Right renal cortex interstitium (tissue), 3 donors: ENCODE measurements at regions not wholly inside any gene's neighbourhood (a gene's known extent, or its start where the extent isn't known, plus 50 kb on each side); places are given as distances from the start of the nearest gene placed in this dataset.

Experiments used
- DNase-seq, 3 donors: peaks; one replicate each; pipeline ENCODE4 v3.0.0-alpha.2; 2013; ENCODE audit warnings: low read depth in 3 of 3, low spot score in 2 of 3

DNA sequence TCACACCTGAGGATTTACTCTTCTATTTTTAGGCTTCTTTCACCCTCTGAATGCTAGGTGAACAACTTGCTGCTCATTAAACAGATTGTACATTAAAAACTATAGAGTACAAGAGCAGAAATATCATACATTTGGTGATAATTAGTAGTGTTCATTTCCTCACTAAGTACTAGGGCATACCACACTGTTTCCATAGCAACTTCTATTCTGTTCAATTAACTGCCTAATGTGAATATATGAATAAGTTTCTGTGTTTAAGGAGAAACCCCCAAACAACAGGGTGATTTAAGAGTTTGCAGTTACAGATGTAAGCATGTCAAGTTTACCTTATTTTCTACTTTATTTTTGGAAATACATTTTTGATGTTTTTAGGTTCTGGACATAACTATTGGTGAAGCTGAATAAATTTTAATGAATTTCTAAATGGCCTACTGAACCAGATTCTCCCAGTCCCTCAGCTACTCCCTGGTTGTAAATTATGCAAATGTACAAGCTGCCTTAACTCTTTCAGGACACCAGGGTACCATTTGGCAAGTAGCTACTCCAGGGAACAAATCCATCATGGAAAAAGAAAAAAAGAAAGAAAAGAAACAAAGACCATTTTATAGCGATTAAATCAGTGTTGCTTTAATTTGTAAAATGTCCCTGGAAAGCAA is 199.8 kb upstream of the NAV3 start:
- DNase-seq = no peak

DNA sequence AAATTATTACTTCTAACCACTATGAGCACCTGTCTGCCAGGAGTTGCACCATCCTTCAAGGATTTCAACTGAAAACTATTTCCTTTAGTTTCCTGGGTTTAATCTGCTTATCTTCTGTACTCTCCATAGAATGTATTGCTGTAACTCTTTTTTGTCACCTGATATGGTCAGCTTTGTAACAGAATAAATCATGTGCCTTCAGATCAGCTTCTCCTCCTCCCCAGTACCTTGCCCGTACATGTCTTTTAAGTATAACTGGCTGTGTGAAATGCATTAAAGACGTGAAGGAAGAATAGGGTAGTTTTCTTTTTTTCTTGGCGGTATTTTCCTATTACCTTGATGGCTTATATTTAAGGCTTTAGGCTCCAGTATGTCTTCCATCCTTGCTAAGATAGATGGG is 200.3 kb upstream of the NAV3 start:
- DNase-seq = no peak

DNA sequence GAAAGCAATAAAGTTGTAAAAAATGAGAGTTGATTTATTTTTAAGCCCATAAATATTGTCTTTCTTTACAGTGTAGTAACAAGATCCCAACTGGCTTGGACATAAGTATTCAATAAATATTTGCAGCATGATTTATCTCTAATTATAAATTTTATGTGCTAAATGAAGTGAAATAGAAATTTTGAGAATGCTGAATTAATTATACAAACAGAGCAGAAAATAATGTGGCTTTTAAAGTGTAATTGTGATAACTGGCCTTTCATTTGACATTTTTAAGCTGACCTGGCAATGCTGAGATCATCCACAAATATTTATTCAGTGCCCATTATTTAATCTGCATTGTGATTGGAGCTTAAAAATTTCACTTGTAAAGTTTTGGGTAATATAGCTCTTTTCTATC is 201.6 kb upstream of the NAV3 start:
- no peak for DNase-seq

DNA sequence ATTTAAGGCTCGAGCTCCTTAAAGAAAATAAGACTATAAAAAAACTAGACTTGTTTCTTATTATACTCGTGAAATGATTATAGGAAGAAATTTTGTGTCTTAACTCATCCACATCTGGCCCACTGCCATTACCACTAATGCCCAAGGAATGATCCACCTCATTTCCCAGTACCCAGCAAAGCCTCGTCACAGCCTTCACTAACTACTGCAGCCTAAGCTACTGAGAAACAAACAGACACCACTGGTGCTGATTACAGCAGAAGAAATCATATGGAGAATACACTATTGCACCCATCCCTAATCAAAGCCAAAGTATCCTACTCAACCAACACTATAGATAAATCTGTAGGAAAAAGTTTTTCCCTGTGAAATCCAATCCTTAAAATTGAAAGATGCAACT is 205.3 kb upstream of the NAV3 start:
- DNase-seq = no peak

DNA sequence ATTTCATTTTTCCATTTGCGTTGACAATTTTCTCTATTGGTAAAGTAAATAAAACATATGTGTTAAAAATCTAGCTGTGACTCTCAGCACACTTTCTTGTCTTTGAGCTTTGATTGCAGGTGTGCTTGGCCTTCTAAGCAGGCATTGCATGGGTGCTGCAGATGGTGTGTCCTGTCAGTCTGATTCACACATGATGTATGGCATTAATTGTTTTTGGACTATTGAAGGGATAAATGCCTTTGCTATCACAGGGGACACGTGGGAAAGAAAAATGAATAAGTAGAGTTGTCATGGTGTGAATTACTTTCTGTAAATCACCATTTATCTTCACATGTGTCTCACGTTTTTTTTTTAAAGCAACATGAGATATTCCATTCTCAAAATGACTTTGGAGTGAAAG is 211.3 kb upstream of the NAV3 start:
- DNase-seq = no peak

DNA sequence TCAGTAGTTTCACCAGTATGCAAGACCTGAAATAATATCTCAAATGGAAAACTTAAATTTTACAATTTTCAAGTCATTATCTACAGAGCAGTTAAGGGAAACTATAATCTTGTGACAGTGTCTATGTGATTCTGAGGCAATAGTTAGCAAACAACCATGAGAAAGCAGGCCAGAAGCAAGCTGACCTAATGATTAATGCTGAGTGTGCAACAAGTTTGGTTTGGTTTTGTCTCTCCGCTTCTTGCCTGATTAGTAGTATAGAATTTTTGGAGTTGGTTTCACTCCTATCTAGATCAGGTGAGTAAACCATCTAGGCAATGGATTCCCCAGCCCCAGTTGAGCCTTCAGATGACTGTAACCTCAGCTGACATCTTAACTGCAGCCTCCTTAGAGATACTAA is 212.9 kb upstream of the NAV3 start:
- DNase-seq = no peak

DNA sequence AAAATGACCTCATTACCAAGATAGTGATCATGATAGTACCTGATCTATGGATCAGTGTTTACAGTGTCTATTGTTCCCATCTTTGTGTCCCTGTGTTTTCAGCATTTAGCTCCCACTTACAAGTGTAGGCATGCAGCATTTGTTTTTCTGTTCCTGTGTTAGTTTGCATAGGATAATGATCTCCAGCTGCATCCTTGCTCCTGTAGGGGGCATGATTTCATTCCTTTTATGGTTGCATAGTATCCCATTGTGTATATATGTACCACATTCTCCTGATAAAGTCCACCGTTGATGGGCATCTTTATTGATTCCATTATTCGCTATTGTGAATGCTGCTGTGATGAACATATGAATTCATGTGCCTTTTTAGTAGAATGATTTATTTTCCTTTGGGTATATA is 215.4 kb upstream of the NAV3 start:
- no peak for DNase-seq

DNA sequence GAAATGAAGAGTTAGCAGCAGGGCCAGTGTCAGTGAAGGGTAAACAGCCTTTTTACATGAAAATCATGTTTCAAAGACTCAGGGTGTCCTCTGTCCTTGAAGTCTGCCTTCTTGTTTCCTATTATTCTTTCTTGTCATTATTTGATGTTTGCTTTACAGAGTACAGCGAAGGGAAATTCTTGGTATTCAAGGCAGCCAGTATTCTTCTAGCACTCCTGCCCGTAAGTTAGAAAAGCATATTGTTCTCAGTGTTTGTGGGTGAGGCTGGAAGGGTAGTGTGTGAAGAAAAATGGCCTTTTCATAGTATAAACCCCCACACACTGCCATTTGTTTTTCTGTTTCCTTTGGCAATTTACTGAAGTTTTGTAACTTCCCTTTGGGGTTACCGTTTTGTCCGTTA is 217.3 kb upstream of the NAV3 start:
- no peak for DNase-seq

DNA sequence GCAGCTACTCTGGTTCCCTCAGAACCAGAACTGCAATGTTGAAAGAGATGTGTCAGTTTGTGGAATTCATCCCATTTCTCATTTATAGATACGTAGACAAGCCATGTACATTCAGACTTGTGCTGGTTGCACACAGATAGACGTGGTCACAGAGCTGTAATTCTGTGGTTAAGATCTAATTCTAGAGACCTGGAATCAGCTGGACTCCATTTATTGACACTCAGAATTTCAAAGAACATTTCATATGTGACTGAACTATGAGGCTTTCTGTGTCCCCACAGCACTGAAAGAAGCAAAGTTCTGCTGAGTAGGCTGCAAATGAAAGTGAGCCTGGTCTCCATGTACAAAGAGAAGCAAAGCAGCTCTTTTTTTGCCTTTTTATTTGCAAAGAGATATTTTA is 220.2 kb upstream of the NAV3 start:
- DNase-seq = no peak

DNA sequence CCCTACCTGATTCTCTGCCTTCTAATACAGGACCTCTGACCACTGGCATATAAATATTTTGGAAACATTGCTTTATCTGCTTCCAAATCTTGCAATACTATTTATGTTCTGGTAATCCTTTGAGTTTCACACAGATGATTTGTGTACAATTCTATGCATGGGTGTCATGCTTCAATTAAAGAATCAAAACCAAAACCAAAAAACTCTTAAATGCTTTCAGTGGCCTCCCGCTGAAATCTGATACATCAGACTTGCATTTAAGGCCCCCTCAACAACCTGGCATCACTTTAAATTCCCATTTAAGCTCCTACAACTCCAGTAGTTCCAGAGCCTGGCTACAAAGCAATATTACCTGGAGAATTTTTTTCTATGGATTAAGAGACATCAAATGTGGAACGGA is 221.7 kb upstream of the NAV3 start:
- no peak for DNase-seq

DNA sequence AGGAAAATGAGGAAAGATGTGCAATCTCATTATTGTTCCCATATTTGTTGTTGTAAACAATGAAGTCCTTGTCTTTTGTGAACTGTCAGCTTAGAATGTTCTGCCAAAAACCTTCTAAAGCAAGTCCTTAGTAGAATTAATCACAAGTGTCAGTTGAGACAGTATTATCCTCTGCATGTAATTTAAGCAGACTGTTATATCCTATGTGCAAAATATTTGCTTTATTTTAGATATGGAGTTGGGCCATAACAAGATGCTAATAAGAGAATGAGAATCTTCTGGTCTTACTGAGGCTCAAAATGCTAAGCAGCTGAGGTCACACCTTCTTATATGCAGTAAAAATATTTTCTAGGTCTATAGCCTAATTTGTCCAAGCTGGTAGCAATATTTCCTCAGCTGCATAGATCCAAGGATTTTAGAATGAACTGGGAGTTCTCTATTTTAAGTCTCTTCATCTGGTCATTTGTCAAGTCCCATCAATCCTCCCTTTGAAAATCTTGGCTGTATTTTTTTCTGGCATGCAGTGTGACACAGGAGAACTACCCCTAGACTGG is 222.3 kb upstream of the NAV3 start:
- DNase-seq = peak; percentile 9 to 38 (median 12)

DNA sequence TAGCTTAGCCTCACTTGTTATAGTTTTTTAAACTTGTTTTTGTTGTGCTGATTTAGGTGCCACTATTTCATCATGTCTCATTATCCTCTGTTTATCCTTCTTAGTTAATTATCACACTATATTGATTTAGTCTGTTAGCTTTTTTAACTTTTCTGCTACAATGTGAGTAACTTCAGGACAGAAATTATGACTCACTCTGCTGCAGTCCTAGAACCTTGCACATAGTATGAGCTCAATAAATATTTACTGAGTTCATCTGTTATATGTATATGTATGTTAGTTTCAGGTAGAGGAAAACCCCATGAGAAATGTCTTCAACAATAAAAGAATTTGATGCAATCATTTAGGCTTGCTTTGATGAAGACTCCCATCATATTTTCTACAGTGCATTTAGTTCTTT is 224.3 kb upstream of the NAV3 start:
- DNase-seq = no peak

DNA sequence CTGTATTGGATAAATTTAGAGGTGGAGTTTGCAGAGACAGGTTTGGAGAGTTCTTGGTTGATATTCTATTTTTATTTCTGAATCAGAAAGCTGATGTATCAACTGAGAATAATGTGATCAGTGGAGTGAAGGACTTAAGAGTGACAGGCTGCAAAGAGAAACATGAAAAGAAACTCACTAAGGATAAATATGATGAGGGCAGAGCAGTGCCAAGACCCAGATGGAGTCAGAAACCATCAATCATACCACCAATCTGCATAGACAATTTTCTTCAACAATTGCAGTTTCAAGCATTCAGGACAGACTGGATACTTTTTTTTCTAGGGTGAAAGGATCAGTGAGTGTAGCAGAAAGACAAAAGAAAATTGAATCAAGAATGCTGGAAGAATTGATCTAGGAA is 226.7 kb upstream of the NAV3 start:
- no peak for DNase-seq

DNA sequence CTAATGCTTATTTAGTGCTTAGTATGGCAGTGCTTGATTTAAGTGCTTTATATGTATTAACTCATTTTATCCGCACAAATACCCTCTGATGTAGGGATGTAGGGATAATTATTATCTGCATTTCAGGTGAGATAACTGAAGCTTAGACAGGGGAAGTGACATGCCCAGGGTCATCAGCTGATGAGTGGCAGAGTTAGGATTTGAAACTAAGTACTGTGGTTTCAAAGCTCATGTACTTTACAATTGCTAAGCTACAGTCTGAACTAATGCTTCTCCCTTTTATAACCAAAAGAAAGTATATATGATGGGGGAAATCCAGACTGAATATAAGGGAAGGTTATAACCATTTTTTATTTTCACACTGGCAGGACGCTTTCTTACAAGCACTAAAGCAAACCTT is 229.6 kb upstream of the NAV3 start:
- DNase-seq = no peak

DNA sequence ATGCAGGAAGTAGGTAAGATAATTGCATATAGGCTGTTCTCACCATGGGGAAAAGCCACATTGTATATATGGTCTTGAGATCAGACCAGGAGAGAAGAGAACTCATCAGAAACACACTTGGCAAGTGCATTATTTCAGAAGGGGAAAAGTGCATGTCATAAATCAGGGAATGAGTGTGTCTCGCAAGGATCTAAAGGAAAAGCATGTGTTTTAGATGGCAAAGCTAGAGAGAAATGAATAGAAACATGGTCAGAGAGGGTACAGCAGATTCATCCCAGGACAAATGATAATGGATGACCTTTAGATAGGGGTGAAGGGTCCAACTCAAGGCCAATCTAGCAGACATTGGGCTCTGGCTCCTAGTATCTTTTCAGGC is 230.2 kb upstream of the NAV3 start:
- DNase-seq = no peak

DNA sequence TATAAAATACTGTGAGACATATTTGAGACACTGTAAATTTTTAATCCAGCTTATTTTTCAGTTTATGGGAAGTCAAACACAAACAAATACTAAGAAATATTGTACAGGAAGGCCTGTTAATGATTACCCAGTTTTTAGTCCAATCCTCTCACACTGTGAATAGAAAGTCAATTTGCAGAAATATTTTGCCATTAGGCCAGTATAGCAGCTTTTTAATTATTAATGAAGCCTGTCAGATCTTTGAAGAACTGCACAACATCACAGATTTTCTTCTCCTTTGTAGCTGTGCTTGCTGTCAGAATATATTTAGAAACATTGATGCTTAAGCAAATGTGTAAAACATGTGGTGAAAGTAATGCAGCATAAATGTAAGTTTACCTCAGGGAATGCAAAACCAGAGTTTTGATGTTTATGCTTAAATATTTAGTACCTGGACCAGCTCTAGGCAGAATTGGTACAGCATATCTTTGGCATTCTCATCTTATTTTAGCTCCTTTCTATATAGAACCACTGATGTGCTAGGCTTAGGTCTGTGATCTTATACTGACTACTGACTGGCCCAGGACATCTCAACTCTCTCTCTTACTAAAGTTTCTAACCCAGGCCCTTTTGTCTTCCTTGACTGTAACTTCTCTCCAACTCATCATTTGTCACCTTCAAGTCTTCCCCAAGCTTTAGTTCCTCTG is 230.8 kb upstream of the NAV3 start:
- DNase-seq = no peak

DNA sequence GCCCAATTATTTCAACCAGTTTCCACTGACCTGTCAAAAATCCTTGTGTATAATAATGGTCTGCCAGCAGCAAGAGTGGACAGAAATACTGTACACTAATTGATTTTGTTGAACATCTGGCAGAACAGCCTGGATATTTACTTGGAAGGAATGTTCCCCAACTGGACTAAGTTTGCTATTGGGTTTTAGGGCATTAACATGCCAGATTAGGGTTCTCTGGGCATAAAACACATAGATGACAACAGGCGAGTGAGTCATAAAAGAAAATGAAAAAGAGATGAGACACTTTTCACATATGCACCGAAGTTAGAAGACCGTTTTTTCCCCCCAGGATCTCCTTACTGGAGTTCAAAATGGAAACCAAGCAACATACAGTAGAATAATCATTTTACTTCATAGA is 236.3 kb upstream of the NAV3 start:
- no peak for DNase-seq

DNA sequence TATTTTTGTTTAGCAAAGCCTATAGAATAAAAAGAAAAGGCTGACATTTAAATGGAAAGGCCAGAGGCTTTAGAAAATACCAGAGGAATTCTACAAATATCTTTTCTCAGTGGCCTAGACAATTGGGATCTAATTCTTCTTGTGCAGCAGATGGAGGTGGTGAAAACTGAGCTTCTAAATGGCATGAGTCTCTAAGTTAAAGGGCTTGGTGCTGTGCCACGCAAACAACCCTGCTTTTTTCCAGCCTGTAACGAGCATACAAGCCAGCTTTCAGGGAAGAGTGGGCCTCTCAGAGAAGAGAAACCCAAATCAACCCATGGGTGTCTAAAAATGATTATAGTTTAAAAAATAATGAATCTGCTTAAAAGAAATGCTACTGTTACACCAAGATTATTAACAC is 237.9 kb upstream of the NAV3 start:
- no peak for DNase-seq

DNA sequence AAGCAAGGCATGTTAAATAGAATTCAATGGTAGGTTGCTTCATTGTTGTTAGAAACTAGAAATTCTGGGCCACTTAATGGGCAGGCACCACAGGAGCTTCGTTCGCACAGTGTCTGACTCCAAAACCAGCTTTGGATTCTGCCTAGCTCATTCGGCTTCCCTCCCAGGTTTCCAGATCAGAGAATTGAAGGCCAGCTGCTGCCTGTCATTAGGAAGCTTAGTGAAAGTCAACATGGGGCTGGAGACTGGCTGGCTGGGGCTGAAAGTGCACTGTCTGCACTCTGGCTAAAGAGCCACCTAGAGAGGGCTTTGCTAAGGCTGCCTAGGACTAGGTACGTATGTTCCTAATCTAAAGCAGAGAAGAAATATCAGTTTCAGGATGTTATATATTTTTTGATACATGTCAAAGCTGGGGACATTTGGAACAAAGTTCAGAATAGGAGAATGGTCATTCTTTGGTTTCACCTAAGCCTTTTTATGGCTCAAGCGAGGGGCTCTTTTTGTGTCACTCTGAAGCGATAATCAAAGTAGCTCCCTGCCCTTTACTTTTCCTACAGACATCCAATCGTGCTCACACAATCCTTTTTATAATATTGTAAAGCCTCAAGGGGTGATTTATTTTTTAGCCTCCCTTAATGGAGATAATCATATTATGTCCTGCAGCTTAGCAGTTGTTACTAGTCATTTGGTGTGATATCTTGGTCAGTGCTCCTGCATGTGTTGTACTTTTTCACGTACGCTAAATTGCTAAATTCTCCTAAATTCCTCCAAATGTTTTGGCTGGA is 238.5 kb upstream of the NAV3 start:
- no peak for DNase-seq

DNA sequence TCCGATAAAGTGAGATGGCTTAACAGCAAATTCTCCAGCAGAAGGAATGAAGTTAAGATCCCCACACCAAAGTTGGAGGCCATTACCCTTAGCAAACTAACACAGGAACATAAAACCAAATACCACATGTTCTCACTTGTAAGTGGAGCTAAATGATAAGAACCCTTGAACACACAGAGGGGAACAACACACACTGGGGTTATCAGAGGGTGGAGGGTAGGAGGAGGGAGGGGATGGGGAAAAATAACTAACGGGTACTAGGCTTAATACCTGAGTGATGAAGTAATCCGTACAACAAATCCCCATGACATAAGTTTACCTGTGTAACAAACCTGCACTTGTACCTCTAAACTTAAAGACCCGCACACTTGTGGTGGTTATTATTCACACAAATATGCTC is 240.4 kb upstream of the NAV3 start:
- no peak for DNase-seq

DNA sequence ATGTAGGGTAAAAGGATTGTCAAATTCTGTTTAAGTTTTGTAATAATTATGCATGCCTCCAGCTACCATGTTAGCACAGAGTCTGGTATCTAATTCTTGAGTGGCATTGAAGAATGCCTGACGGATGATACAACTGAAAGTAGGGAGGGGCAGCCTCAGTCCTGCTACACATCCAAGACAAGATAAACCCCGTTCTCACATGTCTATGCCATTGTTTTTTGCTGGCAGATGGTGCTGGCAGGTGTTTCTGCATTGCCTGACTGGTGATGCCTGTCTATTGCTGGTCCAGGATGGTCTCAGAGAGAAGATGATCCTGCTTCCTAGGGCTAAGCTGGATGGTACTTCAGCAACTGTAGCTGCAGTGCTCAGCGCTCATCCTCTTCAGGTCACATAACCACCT is 245.8 kb upstream of the NAV3 start:
- DNase-seq = no peak
